ENCODE measurements at regions not wholly inside any gene's neighbourhood (a gene's known extent, or its start where the extent isn't known, plus 50 kb on each side); places are given as distances from the start of the nearest gene placed in this dataset.

DNA sequence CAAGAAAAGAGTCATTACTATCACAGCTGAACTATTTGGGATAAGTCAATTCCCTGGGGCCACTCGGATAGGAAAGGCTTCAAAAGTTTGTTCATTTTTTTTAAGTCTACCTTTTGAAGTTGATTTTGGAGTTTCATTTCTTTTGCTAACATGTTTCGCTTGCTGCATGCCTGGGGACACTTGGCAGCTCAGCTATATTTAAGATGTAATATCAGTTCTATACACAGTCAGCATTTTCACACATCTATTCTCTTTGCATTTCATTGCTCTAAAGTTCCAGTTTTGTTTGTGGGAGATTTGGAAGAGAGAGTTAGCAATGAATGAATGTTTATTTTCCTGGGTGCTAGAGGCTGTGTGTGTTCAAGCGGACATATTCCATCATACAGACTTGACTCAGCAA, 445.2 kb upstream of the GRAMD2B start:
- TF ChIP-seq, protein P1, sequence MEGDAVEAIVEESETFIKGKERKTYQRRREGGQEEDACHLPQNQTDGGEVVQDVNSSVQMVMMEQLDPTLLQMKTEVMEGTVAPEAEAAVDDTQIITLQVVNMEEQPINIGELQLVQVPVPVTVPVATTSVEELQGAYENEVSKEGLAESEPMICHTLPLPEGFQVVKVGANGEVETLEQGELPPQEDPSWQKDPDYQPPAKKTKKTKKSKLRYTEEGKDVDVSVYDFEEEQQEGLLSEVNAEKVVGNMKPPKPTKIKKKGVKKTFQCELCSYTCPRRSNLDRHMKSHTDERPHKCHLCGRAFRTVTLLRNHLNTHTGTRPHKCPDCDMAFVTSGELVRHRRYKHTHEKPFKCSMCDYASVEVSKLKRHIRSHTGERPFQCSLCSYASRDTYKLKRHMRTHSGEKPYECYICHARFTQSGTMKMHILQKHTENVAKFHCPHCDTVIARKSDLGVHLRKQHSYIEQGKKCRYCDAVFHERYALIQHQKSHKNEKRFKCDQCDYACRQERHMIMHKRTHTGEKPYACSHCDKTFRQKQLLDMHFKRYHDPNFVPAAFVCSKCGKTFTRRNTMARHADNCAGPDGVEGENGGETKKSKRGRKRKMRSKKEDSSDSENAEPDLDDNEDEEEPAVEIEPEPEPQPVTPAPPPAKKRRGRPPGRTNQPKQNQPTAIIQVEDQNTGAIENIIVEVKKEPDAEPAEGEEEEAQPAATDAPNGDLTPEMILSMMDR (IDR thresholded peaks at IDR 0.05): no peak
- TF ChIP-seq POLR2A (IDR thresholded peaks at IDR 0.05): no peak
